ENCODE measurements at regions not wholly inside any gene's neighbourhood (a gene's known extent, or its start where the extent isn't known, plus 50 kb on each side); places are given as distances from the start of the nearest gene placed in this dataset.
"Not testable (repeated sequence)": the region's sequence is repeated elsewhere in the genome, so short reads cannot be mapped to it uniquely, and the experiment has no call there.

GRCh38 chr9:2396622-2397285 lies 224.8 kb upstream of the VLDLR start:
- Mint-ChIP-seq H3K4me1 (ENCODE audit: unreplicated experiment) (peaks cover 10% of the 10 kb centered on the region), H3K36me3 (ENCODE audit: unreplicated experiment) (no peaks in the 10 kb centered on the region), H3K27ac (ENCODE audit: unreplicated experiment) (no peak overlapping the region), H3K4me3 (ENCODE audit: unreplicated experiment) (no peak overlapping the region), H3K9me3 (ENCODE audit: unreplicated experiment) (peaks cover 10% of the 10 kb centered on the region), H3K27me3 (ENCODE audit: unreplicated experiment) (peaks cover 8% of the 10 kb centered on the region)
- no peak for DNase-seq (ENCODE audit: extremely low spot score, unreplicated experiment)
- TF ChIP-seq CTCF (IDR thresholded peaks at IDR 0.05) = no peak

GRCh38 chr9:2397875-2398274 lies 223.7 kb upstream of the VLDLR start:
- H3K27me3 Mint-ChIP-seq (ENCODE audit: unreplicated experiment); H3K4me3 Mint-ChIP-seq (ENCODE audit: unreplicated experiment); H3K36me3 Mint-ChIP-seq (ENCODE audit: unreplicated experiment); DNase-seq (ENCODE audit: extremely low spot score, unreplicated experiment); H3K27ac Mint-ChIP-seq (ENCODE audit: unreplicated experiment): not testable (repeated sequence)
- H3K9me3 Mint-ChIP-seq (ENCODE audit: unreplicated experiment) = peaks cover 19% of the 10 kb centered on the region
- peaks cover 16% of the 10 kb centered on the region for H3K4me1 Mint-ChIP-seq (ENCODE audit: unreplicated experiment)

GRCh38 chr9:2401746-2402145 lies 219.8 kb upstream of the VLDLR start:
- Mint-ChIP-seq H3K4me1 (ENCODE audit: unreplicated experiment) (peaks cover 16% of the 10 kb centered on the region), H3K9me3 (ENCODE audit: unreplicated experiment) (peaks cover 34% of the 10 kb centered on the region), H3K27ac (ENCODE audit: unreplicated experiment) (peak overlapping the region; percentile 75)
- H3K4me3 Mint-ChIP-seq (ENCODE audit: unreplicated experiment); H3K36me3 Mint-ChIP-seq (ENCODE audit: unreplicated experiment); H3K27me3 Mint-ChIP-seq (ENCODE audit: unreplicated experiment); DNase-seq (ENCODE audit: extremely low spot score, unreplicated experiment): not testable (repeated sequence)

GRCh38 chr9:2403701-2404100 lies 217.9 kb upstream of the VLDLR start:
- Mint-ChIP-seq H3K4me3 (ENCODE audit: unreplicated experiment) (no peak overlapping the region), H3K4me1 (ENCODE audit: unreplicated experiment) (peaks cover 13% of the 10 kb centered on the region), H3K9me3 (ENCODE audit: unreplicated experiment) (peaks cover 34% of the 10 kb centered on the region), H3K36me3 (ENCODE audit: unreplicated experiment) (peaks cover 8% of the 10 kb centered on the region), H3K27me3 (ENCODE audit: unreplicated experiment) (no peaks in the 10 kb centered on the region), H3K27ac (ENCODE audit: unreplicated experiment) (no peak overlapping the region)
- TF ChIP-seq CTCF (IDR thresholded peaks at IDR 0.05) = no peak
- DNase-seq (ENCODE audit: extremely low spot score, unreplicated experiment) = no peak

DNA sequence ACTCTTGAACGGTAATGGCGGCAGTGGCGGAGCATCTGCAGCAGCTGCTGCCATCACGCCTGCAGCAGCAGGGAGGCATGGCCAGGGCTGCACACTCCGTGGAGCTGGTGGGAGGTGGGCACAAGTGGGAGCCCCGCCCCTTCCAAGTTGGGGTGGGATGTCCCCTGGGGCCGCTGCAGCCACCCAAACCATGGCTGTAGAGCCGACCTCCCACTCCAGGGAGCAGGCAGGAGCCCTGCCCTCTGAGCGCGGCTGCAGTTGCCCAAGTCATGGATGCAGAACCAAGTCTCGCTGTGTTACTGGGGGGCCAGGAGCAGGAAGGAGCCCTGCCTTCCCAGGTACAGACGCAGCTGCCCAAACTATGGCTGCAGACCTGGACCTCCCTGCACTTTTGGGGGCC lies 215.3 kb upstream of the VLDLR start:
- Mint-ChIP-seq H3K9me3 (ENCODE audit: unreplicated experiment) (peaks cover 29% of the 10 kb centered on the region), H3K4me1 (ENCODE audit: unreplicated experiment) (peaks cover 14% of the 10 kb centered on the region), H3K36me3 (ENCODE audit: unreplicated experiment) (peaks cover 8% of the 10 kb centered on the region), H3K4me3 (ENCODE audit: unreplicated experiment) (no peak overlapping the region), H3K27ac (ENCODE audit: unreplicated experiment) (no peak overlapping the region), H3K27me3 (ENCODE audit: unreplicated experiment) (no peaks in the 10 kb centered on the region)
- no peak for TF ChIP-seq CTCF (IDR thresholded peaks at IDR 0.05)
- DNase-seq (ENCODE audit: extremely low spot score, unreplicated experiment) = no peak

GRCh38 chr9:2407450-2407849 lies 214.1 kb upstream of the VLDLR start:
- Mint-ChIP-seq H3K9me3 (ENCODE audit: unreplicated experiment) (peaks cover 19% of the 10 kb centered on the region), H3K27ac (ENCODE audit: unreplicated experiment) (no peak overlapping the region), H3K27me3 (ENCODE audit: unreplicated experiment) (no peaks in the 10 kb centered on the region), H3K4me3 (ENCODE audit: unreplicated experiment) (no peak overlapping the region), H3K4me1 (ENCODE audit: unreplicated experiment) (peaks cover 16% of the 10 kb centered on the region), H3K36me3 (ENCODE audit: unreplicated experiment) (peaks cover 9% of the 10 kb centered on the region)
- no peak for DNase-seq (ENCODE audit: extremely low spot score, unreplicated experiment)
- TF ChIP-seq CTCF (IDR thresholded peaks at IDR 0.05) = no peak

Data from osteocyte (in vitro differentiated cells).